ENCODE measurements at regions not wholly inside any gene's neighbourhood (a gene's known extent, or its start where the extent isn't known, plus 50 kb on each side); places are given as distances from the start of the nearest gene placed in this dataset.
A peak's percentile ranks its signal among the peaks of the same experiment; 100 is the strongest.

- Histone ChIP-seq H3K27ac (ENCODE audit: insufficient read depth, low read length, poor library complexity, severe bottlenecking) (no peak overlapping the region), H3K9me3 (ENCODE audit: control insufficient read depth in 2 of 2, low read length in 2 of 2) (no peaks in the 10 kb centered on the region), H3K36me3 (ENCODE audit: control insufficient read depth, insufficient read depth, low read length) (no peaks in the 10 kb centered on the region), H3K4me1 (ENCODE audit: control insufficient read depth, insufficient read depth, low read length, poor library complexity, severe bottlenecking) (no peaks in the 10 kb centered on the region), H3K4me3 (ENCODE audit: low read depth, low read length) (no peak overlapping the region), H3K27me3 (ENCODE audit: control insufficient read depth, insufficient read depth, low read length) (no peaks in the 10 kb centered on the region)
- Mint-ChIP-seq H3K27me3 (no peaks in the 10 kb centered on the region), H3K27ac (no peak overlapping the region), H3K9me3 (peaks cover 0 to 5% (median 0%) of the 10 kb centered on the region in 7 donors), H3K4me3 (no peak overlapping the region), H3K36me3 (no peaks in the 10 kb centered on the region), H3K4me1 (no peaks in the 10 kb centered on the region)
- ATAC-seq (ENCODE audit: low read depth in 2 of 2) (no peak), DNase-seq (no peak)
These were observed 111.6 kb downstream of the MAGEE2 start for GRCh38 chrX:75673468-75673867.

- no peak for DNase-seq
- H3K4me3 Mint-ChIP-seq = no peak overlapping the region
- no peaks in the 10 kb centered on the region for H3K27me3 Mint-ChIP-seq
- Histone ChIP-seq H3K27ac (ENCODE audit: insufficient read depth, low read length, poor library complexity, severe bottlenecking) (no peak overlapping the region), H3K4me1 (ENCODE audit: control insufficient read depth, insufficient read depth, low read length, poor library complexity, severe bottlenecking) (no peaks in the 10 kb centered on the region), H3K9me3 (ENCODE audit: control insufficient read depth in 2 of 2, low read length in 2 of 2) (no peaks in the 10 kb centered on the region), H3K27me3 (ENCODE audit: control insufficient read depth, insufficient read depth, low read length) (no peaks in the 10 kb centered on the region), H3K36me3 (ENCODE audit: control insufficient read depth, insufficient read depth, low read length) (no peaks in the 10 kb centered on the region), H3K4me3 (ENCODE audit: low read depth, low read length) (no peak overlapping the region)
- no peaks in the 10 kb centered on the region for H3K36me3 Mint-ChIP-seq
- no peaks in the 10 kb centered on the region for H3K4me1 Mint-ChIP-seq
- no peak overlapping the region for H3K27ac Mint-ChIP-seq
- H3K9me3 Mint-ChIP-seq = peaks cover 0 to 8% (median 3%) of the 10 kb centered on the region in 7 donors
- ATAC-seq (ENCODE audit: low read depth in 2 of 2) = no peak
These were observed 129.4 kb downstream of the MAGEE2 start for GRCh38 chrX:75655627-75656026.

GRCh38 chrX:75649829-75650228, 127.0 kb upstream of the ZDHHC15 start:
- Mint-ChIP-seq H3K27me3 (no peaks in the 10 kb centered on the region), H3K36me3 (no peaks in the 10 kb centered on the region), H3K27ac (no peak overlapping the region), H3K9me3 (peaks cover 0 to 23% (median 9%) of the 10 kb centered on the region in 7 donors), H3K4me1 (no peaks in the 10 kb centered on the region), H3K4me3 (no peak overlapping the region)
- no peak for ATAC-seq (ENCODE audit: low read depth in 2 of 2)
- Histone ChIP-seq H3K4me1 (ENCODE audit: control insufficient read depth, insufficient read depth, low read length, poor library complexity, severe bottlenecking) (no peaks in the 10 kb centered on the region), H3K27ac (ENCODE audit: insufficient read depth, low read length, poor library complexity, severe bottlenecking) (no peak overlapping the region), H3K36me3 (ENCODE audit: control insufficient read depth, insufficient read depth, low read length) (no peaks in the 10 kb centered on the region), H3K4me3 (ENCODE audit: low read depth, low read length) (no peak overlapping the region), H3K9me3 (ENCODE audit: control insufficient read depth in 2 of 2, low read length in 2 of 2) (peaks cover 0 to 5% of the 10 kb centered on the region in 2 experiments), H3K27me3 (ENCODE audit: control insufficient read depth, insufficient read depth, low read length) (no peaks in the 10 kb centered on the region)
- no peak for DNase-seq

DNA sequence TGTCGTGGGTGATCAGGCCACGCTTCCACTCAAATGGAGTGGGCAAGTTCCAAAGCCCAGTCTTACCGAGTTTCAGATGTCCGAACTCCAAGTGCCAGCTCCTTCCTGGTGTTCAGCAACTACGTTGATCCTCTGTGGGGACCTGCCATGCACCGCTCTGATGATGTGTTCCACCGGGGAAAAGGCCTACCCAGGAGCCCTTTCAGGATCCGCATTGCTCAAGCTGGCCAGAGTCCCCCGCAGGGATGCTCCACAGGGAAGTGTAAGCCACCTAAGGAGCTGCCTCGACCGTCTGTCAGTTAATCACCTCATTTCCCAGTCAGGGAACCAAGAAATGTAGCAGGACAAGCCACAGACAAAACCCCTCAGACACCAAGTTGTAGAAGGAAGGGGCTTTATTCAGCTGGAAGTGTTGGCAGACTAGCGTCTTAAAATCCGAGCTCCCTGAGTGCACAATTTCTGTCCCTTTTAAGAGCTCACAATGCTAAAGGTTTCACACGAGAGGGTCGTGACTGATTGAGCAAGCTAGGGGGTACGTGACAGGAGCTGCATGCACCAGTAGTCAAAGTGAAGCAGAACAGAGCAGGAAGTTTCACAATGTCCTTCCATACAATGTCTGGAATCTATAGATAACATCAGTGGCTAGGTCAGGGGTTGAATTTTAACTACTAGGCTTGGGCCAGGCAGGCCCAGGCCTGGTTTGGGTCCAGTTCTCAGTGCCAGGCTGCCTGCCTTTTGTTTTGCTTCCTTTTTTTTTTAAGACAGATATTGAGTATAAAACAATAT, 126.2 kb upstream of the ZDHHC15 start:
- no peak overlapping the region for H3K4me3 Mint-ChIP-seq
- no peaks in the 10 kb centered on the region for H3K4me1 Mint-ChIP-seq
- Histone ChIP-seq H3K27ac (ENCODE audit: insufficient read depth, low read length, poor library complexity, severe bottlenecking) (no peak overlapping the region), H3K36me3 (ENCODE audit: control insufficient read depth, insufficient read depth, low read length) (no peaks in the 10 kb centered on the region), H3K9me3 (ENCODE audit: control insufficient read depth in 2 of 2, low read length in 2 of 2) (peaks cover 0 to 5% of the 10 kb centered on the region in 2 experiments), H3K4me1 (ENCODE audit: control insufficient read depth, insufficient read depth, low read length, poor library complexity, severe bottlenecking) (no peaks in the 10 kb centered on the region), H3K27me3 (ENCODE audit: control insufficient read depth, insufficient read depth, low read length) (no peaks in the 10 kb centered on the region), H3K4me3 (ENCODE audit: low read depth, low read length) (no peak overlapping the region)
- ATAC-seq (ENCODE audit: low read depth in 2 of 2) = no peak
- no peak overlapping the region for H3K27ac Mint-ChIP-seq
- H3K36me3 Mint-ChIP-seq = peaks cover 3% of the 10 kb centered on the region
- DNase-seq = no peak
- peaks cover 0 to 27% (median 11%) of the 10 kb centered on the region in 7 donors for H3K9me3 Mint-ChIP-seq
- H3K27me3 Mint-ChIP-seq = no peaks in the 10 kb centered on the region

DNA sequence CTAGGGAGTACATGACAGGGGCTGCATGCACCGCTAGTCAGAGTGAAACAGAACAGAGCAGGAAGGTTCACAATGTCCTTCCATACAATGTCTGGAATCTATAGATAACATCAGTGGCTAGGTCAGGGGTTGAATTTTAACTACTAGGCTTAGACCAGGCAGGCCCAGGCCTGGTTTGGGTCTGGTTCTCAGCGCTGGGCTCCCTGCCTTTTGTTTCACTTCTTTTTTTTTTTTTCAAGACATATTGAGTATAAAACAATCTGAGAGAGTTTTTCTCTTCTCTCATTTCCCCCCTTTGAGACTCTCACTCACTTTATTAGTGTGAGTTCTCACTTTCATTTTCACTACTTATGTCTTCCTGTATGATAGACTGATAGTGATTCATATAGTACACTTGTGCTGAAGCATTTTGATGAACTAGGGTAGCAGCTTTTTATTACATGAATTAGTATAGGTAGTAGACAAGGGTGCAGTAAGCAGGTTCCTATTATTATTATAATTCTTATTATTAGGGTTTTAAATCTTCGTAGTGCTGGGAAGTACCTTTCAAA, 120.0 kb upstream of the ZDHHC15 start:
- H3K4me3 ChIP-seq (ENCODE audit: low read depth, low read length) = no peak overlapping the region
- H3K27ac ChIP-seq (ENCODE audit: insufficient read depth, low read length, poor library complexity, severe bottlenecking) = no peak overlapping the region
- H3K27me3 ChIP-seq (ENCODE audit: control insufficient read depth, insufficient read depth, low read length) = no peaks in the 10 kb centered on the region
- no peak overlapping the region for H3K27ac Mint-ChIP-seq
- H3K36me3 ChIP-seq (ENCODE audit: control insufficient read depth, insufficient read depth, low read length) = no peaks in the 10 kb centered on the region
- DNase-seq (peak in 1 of 3 donors; percentile 7), ATAC-seq (ENCODE audit: low read depth in 2 of 2) (no peak)
- peaks cover 3% of the 10 kb centered on the region for H3K36me3 Mint-ChIP-seq
- H3K9me3 ChIP-seq (ENCODE audit: control insufficient read depth in 2 of 2, low read length in 2 of 2) = no peaks in the 10 kb centered on the region
- peaks cover 0 to 18% (median 11%) of the 10 kb centered on the region in 7 donors for H3K9me3 Mint-ChIP-seq
- H3K4me3 Mint-ChIP-seq = no peak overlapping the region
- H3K27me3 Mint-ChIP-seq = no peaks in the 10 kb centered on the region
- no peaks in the 10 kb centered on the region for H3K4me1 Mint-ChIP-seq
- no peaks in the 10 kb centered on the region for H3K4me1 ChIP-seq (ENCODE audit: control insufficient read depth, insufficient read depth, low read length, poor library complexity, severe bottlenecking)

GRCh38 chrX:75638332-75638731, 115.5 kb upstream of the ZDHHC15 start:
- H3K4me3 Mint-ChIP-seq = no peak overlapping the region
- H3K4me1 Mint-ChIP-seq = no peaks in the 10 kb centered on the region
- no peak overlapping the region for H3K27ac Mint-ChIP-seq
- Histone ChIP-seq H3K27me3 (ENCODE audit: control insufficient read depth, insufficient read depth, low read length) (no peaks in the 10 kb centered on the region), H3K27ac (ENCODE audit: insufficient read depth, low read length, poor library complexity, severe bottlenecking) (no peak overlapping the region), H3K4me1 (ENCODE audit: control insufficient read depth, insufficient read depth, low read length, poor library complexity, severe bottlenecking) (no peaks in the 10 kb centered on the region), H3K9me3 (ENCODE audit: control insufficient read depth in 2 of 2, low read length in 2 of 2) (no peaks in the 10 kb centered on the region), H3K4me3 (ENCODE audit: low read depth, low read length) (no peak overlapping the region), H3K36me3 (ENCODE audit: control insufficient read depth, insufficient read depth, low read length) (no peaks in the 10 kb centered on the region)
- peaks cover 0 to 16% (median 5%) of the 10 kb centered on the region in 7 donors for H3K9me3 Mint-ChIP-seq
- H3K36me3 Mint-ChIP-seq = no peaks in the 10 kb centered on the region
- ATAC-seq (ENCODE audit: low read depth in 2 of 2) (no peak), DNase-seq (no peak)
- H3K27me3 Mint-ChIP-seq = no peaks in the 10 kb centered on the region

DNA sequence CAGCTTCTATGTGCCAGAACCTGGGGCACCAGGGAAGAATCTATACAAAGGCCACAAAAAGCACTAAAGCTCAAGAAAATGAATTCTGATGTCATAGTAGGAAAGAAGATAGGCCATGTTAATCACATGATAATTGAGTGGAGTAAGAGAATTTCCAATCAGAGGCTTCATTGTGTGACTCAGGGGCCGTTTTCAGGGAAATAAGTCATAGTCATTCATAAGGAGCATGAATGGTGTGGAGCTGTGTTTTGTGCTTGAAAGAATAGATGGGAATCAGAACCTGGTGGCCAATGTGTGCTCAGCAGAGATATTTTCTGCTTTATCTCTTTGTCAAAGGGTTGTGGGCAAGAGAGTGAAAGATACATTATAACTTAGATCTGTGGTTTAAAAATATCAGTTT, 102.4 kb upstream of the ZDHHC15 start:
- Mint-ChIP-seq H3K4me3 (no peak overlapping the region), H3K36me3 (no peaks in the 10 kb centered on the region), H3K27me3 (no peaks in the 10 kb centered on the region), H3K9me3 (peaks cover 0 to 4% (median 0%) of the 10 kb centered on the region in 7 donors), H3K4me1 (no peaks in the 10 kb centered on the region), H3K27ac (no peak overlapping the region)
- Histone ChIP-seq H3K27ac (ENCODE audit: insufficient read depth, low read length, poor library complexity, severe bottlenecking) (no peak overlapping the region), H3K36me3 (ENCODE audit: control insufficient read depth, insufficient read depth, low read length) (no peaks in the 10 kb centered on the region), H3K4me3 (ENCODE audit: low read depth, low read length) (no peak overlapping the region), H3K9me3 (ENCODE audit: control insufficient read depth in 2 of 2, low read length in 2 of 2) (no peaks in the 10 kb centered on the region), H3K4me1 (ENCODE audit: control insufficient read depth, insufficient read depth, low read length, poor library complexity, severe bottlenecking) (no peaks in the 10 kb centered on the region), H3K27me3 (ENCODE audit: control insufficient read depth, insufficient read depth, low read length) (no peaks in the 10 kb centered on the region)
- ATAC-seq (ENCODE audit: low read depth in 2 of 2) = no peak
- no peak for DNase-seq

- no peak overlapping the region for H3K4me3 Mint-ChIP-seq
- no peak for DNase-seq
These were observed 100.7 kb upstream of the ZDHHC15 start for GRCh38 chrX:75623535-75623934.

More at GRCh38 chrX:75623535-75623934, 100.7 kb upstream of the ZDHHC15 start:
- Histone ChIP-seq H3K4me3 (ENCODE audit: low read depth, low read length) (no peak overlapping the region), H3K27me3 (ENCODE audit: control insufficient read depth, insufficient read depth, low read length) (no peaks in the 10 kb centered on the region), H3K9me3 (ENCODE audit: control insufficient read depth in 2 of 2, low read length in 2 of 2) (no peaks in the 10 kb centered on the region), H3K27ac (ENCODE audit: insufficient read depth, low read length, poor library complexity, severe bottlenecking) (no peak overlapping the region), H3K36me3 (ENCODE audit: control insufficient read depth, insufficient read depth, low read length) (no peaks in the 10 kb centered on the region), H3K4me1 (ENCODE audit: control insufficient read depth, insufficient read depth, low read length, poor library complexity, severe bottlenecking) (no peaks in the 10 kb centered on the region)
- no peaks in the 10 kb centered on the region for H3K27me3 Mint-ChIP-seq
- peaks cover 0 to 4% (median 0%) of the 10 kb centered on the region in 7 donors for H3K9me3 Mint-ChIP-seq
- no peaks in the 10 kb centered on the region for H3K36me3 Mint-ChIP-seq
- no peak overlapping the region for H3K27ac Mint-ChIP-seq
- no peak for ATAC-seq (ENCODE audit: low read depth in 2 of 2)
- no peaks in the 10 kb centered on the region for H3K4me1 Mint-ChIP-seq
